HUDEP-2 (cell line): ENCODE measurements at regions not wholly inside any gene's neighbourhood (a gene's known extent, or its start where the extent isn't known, plus 50 kb on each side); places are given as distances from the start of the nearest gene placed in this dataset.
"Not testable (repeated sequence)": the region's sequence is repeated elsewhere in the genome, so short reads cannot be mapped to it uniquely, and the experiment has no call there.

ENCODE experiments used
- DNase-seq, 76 experiments: peaks; one replicate each; lab custom pipeline; 2025; ENCODE audit not compliant: unreplicated experiment in 76 of 76; lab: John Stamatoyannopoulos, UW

DNA sequence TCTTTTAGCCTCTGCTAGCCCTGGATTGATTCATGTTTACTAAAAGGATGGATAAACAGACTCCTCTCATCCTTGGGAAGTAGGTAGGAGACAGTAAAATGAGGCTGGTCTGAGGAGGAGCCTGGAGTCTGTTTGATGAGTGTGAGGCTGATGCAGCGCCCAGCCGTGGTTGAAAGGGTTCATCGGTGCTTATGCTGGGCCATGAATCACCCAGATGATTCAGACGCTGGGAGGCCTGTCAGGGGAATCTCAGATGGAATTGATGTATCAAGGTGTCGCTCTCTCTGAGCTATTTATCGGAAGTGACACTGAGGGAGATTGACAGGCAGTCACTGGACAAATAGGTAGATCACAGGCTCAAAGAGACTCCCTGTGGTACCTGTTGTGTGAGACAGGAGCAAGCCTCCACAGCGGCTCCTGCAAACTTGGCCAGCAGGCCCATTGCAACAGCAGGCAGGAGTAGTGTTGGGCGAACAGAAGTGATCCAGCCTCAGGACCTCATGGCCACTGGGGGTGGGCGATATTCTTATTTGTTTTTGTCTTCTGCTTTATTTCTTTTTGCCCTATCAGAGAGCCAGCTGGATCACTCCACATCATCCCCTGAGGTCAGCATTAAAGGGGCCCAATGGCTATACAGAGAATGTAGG lies 109.9 kb upstream of the CADM1 start:
- no peak for DNase-seq

DNA sequence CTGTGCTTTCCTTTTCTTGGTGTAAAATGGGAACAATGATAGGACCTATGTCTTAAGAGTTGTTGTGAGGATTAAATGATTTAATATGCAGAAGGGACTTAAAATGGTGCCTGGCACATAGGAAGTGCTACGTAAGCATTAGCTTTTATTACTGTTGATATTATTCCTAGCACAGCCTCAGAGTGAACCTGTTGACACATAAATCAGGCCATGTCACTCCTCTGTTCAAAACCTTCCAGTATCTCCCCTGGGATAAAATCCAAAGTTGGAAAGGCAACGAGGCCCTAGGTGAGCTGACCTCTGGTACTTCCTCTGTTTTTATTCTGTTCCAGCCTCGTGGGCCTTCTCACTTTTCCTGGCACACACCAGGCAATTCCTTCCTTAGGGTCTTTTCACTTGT lies 108.8 kb upstream of the CADM1 start:
- DNase-seq: no peak

DNA sequence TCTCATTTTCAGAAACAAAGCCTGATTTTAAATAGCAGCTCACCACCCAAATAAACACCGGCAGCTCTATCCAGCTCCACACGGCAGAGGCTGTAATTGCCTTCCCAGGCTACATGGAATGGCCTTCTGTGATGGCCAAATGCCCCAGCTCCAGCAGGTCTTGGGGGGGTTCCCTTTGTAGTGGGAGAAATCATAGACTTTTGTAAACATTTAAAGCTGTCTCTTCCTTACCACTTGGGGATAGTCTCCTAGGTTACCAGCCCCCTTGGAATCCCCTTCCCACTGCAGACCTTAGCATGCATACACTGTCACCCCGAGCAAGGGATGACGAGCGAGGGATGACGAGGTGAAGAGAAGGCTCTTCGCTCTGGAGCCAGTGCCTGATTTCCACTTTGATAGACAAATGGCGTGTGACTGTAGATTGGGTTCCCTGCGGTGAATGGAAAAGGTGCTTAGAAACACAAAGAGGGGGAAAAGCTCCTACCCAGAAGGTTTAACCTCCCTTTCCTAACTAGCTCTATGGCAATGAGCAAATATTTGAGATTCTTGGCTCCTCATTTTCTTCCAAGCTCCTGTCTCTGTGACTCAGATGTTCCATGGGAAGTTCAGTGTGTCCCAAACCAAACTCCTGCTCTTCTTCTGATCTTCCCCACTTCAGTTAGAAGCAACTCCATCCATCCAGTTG lies 108.0 kb upstream of the CADM1 start:
- no peak for DNase-seq

DNA sequence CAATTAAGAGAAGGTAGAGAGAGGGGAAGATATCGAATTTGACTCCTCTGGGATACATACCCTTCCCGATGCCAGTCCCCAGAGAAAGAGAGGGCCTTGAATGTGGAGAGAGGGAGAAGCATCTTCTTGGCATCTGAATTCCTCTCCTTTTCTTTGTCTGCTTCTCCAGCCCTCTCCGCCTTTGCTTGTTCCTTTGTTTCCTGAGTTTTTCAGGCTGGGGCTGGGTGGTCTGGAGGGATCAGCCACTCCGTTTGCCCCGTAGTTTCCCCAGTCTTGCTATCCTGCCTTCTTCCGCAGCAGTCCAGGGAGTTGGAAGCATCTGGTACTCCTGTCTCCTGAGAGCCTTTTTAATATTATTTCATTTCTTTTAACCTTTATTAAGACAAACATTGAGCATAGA lies 107.1 kb upstream of the CADM1 start:
- no peak for DNase-seq

DNA sequence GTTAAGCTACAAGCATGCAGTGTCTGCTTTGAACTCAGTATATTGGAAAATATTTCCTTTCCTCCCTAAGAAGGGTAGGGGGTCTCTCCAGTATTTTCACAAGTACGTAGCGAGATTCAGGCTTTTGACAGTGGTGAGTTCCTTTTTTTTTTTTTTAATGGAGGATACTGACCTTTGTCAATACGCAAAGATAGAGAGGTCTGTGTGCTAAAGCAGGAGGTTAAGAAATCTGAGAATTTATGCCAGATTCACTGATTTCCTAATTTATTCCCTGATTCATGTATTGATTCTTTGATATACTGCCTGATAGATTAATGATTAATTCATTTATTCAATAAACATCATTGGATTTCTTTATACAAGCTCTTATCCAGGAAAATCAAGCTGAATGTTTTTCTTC lies 106.7 kb upstream of the CADM1 start:
- no peak for DNase-seq

DNA sequence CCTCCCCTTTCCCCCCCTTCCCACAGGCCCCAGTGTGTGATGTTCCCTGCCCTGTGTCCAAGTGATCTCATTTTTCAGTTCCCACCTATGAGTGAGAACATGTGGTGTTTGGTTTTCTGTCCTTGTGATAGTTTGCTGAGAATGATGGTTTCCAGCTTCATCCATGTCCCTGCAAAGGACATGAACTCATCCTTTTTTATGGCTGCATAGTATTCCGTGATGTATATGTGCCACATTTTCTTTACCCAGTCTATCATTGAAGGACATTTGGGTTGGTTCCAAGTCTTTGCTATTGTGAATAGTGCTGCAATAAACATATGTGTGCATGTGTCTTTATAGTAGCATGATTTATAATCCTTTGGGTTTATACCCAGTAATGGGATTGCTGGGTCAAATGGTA lies 106.0 kb upstream of the CADM1 start:
- DNase-seq: not testable (repeated sequence)

DNA sequence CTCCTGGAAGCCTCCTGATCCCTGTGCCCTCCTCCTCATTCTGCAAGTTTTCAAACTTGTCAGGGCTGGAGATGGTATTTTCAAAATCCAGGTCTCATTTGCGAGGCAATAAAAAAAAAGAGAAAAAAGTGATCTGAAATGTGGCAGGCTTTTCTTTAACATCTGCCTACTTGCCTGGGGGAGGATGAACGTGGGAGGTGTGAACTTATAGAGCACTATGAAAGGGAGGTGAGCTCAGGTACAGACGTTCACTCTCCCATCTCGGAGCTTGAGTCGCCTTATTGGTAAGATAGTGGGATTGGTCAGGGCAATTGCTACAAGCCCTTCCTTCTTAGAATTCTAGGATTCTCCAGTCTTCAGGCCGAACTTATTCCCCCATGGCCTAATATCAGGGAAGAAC lies 104.8 kb upstream of the CADM1 start:
- no peak for DNase-seq

DNA sequence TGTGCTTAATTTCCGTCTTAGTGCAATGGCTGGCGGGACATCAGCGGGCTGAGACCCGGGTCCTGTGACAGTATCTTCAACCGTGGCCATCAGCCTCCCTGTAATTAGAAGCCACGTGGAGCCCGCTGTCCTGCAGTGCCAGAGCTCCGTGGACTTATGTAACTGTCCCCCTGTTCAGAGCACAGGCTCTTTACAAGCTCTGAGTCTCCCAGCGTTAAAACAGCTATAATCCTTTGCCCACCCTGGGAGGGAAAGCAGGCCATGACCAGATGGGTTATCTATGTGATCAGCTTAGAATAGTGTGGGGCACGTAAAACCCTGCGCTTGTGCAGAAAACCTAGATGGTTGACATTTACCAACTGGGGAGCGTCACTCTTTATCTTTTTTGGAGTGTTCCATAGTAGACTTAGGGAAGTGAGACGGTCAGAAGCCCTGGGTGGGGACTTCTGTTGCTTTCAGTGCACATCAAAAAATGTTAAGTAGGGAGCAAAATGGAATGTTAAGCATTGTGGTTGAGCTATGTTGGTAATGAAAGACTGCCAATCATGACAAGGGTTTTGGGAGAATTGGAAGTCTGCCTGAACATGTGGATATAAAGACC lies 103.5 kb upstream of the CADM1 start:
- DNase-seq: no peak

DNA sequence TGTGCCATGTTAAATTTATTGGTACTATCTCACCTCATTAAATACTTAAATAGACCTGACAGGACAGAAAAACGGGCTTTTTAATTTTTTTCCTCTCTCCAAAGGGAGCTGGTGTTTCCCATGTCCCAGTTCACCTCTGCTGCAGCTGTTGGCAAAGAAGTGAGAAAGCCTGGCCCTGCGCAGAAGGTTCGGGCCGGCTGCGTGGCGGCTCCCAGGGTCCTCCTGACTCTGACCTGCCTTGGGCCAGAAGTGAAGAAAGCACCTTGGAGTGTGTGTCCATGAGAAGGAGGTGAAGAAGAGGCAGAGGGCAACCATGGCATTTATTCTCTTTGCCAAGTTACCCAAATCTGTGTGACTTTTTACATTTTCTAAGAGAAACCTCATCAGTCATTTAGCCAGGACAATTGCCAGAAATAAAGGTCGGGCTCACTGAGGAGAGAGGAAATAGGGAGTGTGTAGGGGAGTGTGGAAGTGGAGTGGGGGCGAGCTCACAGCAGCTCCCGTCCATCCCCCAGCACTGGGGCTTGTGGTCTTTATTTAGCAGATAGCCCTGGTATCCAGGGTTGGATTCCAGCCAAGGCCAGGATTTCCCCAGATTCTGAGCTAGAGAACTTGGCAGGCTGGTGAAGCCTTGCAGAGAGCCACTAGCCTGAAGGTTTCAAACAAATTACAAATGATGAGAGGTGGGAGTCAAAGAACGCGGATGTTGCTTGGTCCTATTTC lies 102.4 kb upstream of the CADM1 start:
- DNase-seq: no peak

DNA sequence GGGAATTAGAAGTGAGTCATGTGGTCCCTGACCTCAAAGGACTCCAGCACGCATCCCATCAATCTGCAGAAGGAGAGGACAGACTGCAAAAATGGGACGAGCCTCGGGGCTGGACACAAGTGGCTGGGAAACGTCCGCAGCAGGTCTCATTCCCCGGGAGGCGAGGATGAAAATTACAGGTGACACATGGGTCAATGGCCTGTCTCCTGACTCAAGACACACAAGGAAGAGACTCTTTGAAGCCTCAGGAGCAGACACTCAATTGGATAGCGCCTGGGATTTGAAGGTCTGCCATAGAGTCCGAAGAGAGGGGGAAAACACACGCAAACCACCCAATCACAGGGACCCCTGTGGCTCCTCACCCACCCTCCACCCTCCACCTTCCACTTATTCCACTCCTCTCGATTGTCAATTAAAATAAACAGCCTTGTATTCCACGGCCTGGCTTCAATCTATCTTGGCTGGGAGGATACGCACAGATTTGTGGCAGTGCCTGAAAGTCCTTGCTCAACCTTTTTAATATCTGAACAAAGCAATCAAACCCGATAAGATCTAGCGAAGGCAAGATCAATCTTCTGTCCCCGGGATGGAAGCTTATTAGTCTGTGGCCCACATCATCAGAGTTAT lies 101.8 kb upstream of the CADM1 start:
- no peak for DNase-seq

DNA sequence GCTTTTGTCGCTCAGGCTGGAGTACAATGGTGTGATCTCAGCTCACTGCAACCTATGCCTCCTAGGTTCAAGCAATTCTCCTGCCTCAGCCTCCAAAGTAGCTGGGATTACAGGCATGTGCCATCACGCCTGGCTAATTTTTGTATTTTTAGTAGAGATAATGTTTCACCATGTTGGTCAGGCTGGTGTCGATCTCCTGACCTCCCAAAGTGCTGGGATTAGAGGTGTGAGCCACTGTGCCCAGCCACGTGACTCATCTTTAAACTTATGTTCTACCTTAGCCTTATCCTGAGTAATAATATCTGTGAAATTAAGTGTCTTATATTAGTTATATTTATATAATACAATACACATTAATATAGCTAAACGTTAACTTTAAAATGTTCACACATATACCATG lies 101.2 kb upstream of the CADM1 start:
- DNase-seq: not testable (repeated sequence)

DNA sequence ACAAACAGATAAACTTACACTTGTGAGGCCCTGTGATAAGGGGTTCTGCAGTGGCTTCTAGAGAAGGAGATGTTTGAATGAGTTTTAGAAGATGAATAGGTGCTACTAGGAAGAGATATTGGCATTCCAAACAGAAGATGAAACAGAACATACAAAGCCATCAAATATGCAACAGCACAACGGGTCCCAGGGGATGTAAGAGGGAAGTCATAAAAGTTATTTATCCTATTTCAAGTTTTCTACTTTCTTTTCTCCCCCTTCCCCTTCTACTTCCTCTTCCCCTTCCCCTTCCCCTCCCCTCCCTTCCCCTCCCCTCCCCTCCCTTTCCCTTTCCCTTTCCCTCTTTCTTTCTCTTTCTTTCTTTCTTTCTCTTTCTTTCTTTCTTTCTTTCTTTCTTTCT lies 94.9 kb upstream of the CADM1 start:
- DNase-seq: no peak

DNA sequence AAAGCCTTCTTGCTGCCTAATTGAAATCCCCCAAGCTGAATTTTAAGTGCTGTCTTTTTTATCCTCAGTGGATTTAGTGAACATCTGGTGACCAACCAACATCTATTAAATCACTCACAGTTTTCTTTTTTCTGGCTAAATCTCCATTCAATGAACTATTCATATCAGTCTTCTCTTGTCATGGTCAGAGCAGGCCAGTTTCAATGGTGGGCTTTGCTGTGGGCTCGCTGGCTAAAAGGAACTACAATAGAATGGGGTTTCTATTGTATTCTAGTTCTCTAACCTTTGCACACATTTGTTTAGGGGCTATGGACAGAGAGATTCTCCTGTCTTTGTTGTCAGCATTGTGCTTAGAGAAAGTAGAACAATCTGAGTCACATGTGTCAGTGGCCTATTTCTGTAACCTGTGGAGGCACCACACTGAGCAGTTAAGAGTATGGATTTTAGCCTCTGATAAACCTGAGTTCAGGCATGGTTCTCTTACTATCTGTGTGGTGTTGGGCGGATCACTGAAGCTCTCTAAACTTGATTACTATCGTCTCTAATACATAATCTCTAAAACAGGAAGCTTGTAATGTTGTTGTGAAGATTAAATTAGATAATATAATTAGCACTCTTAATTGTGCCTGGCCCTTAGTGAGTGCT lies 94.2 kb upstream of the CADM1 start:
- no peak for DNase-seq

DNA sequence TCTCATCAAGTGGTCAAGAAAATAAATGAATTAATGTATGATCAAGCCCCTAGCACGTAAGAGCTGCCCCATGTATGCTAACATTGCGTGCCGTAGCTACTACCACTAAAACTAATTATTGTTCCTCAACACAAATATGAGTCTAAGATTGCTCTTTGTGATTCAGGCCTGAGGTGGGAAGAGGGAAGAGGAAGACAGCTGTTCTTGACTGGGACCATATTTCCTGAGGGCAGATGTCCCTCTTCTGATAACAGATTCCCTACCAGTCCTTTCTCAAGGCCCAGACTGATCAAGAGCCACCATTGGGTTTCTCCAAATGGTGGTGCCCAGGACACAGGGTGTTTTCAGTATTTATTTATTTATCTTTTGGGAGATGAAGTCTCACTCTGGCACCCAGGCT lies 87.2 kb upstream of the CADM1 start:
- no peak for DNase-seq

DNA sequence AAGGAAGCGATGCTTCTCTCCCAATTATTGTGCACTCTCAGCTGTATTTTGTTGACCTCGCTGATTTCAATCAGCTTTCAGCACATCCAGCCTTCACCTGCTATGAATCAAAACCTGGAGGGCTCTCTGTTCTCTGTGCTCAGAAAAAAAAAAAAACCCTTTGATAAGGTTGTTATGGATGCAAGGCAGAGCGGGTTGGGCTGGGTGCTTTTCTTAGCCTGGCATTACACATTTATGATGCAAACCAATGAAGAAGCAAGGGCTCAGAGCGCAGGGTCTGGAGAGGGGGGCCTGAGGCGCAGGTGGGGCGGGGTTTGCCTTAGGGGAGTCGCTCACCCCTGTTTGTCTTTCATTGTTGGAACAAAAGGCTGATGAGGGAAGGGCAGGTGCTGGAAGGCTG lies 86.0 kb upstream of the CADM1 start:
- no peak for DNase-seq

DNA sequence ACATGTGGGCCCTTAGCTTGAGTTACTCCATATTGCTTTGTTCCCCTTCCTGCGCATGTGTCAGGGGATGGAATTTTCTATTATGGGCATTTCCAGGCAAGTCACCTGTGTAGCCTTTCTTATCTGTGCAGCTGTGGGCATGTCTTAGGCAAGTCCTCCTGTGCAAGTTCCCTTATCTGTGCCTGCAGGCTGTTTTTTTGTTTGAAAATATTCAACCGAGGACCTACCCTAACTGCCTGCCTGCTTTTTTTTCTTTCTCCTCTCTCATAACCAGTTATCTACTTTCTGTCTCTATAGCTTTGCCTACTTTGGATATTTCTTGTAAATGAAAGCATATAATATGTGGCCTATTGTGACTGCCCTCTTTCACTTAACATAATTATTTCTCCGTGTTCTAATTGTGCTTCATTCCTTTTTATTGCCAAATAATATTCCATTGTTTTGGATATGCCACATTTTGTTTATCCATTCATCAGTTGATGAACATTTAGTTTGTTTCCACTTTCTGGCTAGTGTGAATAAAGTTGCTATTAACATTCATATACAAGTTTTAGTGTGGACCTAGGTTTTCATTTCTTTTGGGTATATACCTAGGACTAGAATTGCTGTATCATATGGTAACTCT lies 83.6 kb upstream of the CADM1 start:
- DNase-seq: no peak

DNA sequence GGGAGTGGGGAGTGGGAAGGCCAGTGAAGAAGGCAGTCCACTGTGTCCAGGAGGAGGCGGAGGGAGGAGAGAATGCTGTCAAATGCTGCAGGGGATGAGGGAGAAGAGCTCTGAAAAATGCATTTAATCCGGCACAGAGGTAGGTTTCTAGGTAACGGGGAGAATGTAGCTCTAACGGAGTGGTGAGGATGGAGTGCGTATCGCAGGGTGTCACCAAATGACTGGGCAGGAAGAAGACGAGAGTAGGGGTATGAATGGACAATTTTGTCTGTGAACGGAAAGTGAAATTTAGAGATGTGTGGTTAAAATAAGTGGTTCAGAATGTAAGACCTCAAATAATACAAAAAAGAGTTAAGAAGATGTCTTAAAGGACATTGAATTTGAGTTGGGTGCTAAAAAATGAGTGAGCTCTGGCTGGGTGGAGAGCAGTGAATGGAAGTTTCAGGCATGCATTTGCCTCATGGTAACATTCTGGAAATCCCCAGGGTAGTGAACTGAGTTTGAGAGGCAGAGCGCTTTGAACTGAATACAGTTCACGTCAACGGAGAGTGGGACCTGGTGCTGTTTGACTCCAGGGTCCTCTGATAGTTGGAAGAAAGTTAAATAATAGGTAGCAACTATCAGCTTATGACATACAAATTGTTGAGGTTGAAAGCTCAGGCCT lies 81.3 kb upstream of the CADM1 start:
- no peak for DNase-seq

DNA sequence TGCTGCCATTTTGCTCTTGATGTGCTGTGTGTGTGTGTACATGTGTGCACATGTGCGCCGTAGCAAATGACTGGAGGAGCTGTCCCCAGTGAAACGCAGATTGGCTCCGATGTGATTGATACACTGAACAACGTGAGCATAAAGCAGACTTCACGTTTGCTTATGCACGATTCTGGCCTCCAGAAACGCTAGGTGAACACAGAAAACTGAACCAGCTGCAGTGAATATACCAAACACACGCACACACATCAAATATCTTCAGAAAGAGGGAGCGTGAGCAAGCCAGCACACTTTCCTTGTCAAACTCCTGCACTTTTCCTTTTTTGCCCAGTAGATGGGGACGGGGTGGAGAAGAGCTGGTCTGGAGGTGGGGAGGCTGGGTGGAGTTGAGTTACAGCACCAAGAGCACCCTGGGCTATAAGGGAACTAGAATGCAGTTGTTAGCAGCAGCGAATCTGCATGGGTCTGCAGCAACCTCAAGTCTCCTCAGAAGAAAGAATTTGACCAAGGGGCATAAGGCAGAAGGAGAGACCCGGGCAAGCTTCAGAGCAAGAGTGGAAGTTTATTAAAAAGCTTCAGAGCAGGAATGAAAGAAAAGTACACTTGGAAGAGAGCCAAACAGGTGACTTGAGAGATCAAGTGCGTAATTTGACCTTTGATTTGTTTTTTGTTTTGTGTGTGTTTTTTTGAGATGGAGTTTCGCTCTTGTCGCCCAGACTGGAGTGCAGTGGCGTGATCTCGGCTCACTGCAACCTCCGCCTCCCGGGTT lies 77.8 kb upstream of the CADM1 start:
- no peak for DNase-seq
